Hindlimb muscle (tissue), 1 donor: ENCODE measurements at regions not wholly inside any gene's neighbourhood (a gene's known extent, or its start where the extent isn't known, plus 50 kb on each side); places are given as distances from the start of the nearest gene placed in this dataset.

ENCODE experiments used
- DNase-seq: peaks from one replicate; pipeline ENCODE4 v3.0.0-alpha.2; 2013

DNA sequence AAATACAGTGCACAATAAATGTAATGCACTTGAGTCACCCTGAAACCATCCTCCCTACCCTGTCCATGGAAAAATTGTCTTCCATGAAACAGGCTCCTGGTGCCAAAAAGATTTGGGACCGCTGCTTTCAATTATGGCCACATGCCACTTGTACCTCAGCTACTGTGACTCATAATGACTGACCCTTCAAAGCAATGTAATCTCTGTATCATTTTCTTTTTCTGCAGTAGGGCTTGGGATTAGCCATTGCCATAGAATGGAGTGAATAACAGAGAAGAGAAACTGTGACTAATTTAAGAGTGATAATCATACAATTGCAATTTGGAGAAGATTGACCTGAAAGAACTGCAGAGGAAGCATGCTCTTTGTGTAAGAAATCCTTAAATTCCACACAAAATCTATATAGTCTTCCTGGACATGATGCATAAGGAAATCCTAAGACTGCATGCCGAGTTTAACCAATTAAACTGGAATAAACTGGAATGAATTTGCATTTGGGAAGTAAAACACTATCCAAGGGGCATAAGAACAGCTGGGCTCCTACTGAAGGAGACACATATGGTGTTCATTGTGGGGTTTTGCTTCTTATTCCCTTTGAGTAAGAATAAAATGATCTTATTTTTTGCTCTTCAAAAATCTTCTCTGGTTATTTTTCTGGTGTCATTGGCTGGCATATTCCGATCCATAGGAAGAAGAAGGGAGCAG, 59.5 kb upstream of the SLC7A1 start:
- DNase-seq, result no peak

DNA sequence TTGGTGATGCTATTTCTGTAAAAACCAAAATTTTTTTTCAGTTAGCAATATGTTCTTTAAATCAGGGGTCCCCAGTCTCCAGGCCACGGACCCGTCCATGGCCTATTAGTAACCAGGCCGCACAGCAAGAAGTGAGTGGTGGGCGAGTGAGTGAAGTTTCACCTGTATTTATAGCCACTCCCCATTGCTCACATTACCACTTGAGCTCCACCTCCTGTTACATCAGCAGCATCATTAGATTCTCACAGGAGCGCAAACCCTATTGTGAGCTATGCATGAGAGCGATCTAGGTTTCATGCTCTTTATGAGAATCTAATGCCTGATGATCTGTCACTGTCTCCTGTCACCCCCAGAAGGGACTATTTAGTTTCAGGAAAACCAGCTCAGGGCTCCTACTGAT, 58.9 kb upstream of the SLC7A1 start:
- DNase-seq, result no peak

DNA sequence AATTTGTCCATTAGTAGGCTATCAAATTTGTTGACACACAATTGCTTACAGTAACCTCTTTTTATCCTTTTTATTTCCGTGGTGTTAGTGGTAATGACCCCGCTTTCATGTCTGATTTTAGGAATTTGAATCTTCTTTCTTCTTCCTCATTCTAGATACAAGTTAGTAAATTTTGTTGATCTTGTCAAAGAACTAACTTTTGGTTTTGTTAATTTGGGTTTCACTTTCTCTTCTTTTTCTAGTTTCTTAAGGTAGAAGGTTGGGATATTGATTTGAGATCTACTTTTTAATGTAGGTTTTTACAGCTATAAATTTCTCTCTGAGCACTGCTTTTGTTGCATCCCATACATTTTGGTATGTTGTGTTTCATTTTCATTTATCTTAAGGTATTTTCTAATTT, 53.3 kb upstream of the SLC7A1 start:
- no peak for DNase-seq
